T-helper 2 cell (primary cell): ENCODE measurements at regions not wholly inside any gene's neighbourhood (a gene's known extent, or its start where the extent isn't known, plus 50 kb on each side); places are given as distances from the start of the nearest gene placed in this dataset.

ENCODE experiments used
- DNase-seq, 5 experiments: peaks; one replicate each; pipeline versions ENCODE4 v3.0.0 to v3.0.0-alpha.2; 2012 to 2022

DNA sequence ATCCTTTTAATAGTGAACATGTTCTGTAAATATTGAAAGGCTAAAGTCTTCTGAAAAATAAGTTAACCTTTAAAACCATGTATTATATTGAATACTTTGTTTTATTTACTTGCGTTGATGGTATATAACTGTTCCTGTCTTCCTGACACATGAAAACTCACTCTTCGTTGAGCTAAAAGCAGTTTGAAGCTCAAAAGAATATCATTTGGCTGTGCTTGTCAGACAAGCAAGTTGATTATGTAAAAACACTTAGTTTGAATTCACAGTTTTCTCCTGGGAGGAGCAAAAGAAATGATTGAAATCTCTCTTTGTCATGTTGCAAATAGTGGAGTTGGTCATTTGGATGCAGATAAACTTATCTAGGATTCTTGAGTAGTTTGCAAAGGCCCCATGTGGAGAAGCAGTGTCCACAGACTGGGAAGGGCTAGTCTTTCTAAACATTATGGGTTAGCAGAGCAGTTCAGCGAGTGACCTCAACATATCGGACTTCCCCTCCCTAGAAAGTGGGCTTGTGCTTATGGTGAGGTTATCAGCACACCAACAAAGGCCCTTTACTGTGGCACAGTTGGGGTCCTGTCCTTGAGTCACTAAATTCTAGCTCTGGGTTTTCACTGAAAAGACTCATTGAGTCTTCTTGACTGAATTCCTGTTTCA, 290.4 kb downstream of the CSNK1G3 start:
- no peak for DNase-seq

DNA sequence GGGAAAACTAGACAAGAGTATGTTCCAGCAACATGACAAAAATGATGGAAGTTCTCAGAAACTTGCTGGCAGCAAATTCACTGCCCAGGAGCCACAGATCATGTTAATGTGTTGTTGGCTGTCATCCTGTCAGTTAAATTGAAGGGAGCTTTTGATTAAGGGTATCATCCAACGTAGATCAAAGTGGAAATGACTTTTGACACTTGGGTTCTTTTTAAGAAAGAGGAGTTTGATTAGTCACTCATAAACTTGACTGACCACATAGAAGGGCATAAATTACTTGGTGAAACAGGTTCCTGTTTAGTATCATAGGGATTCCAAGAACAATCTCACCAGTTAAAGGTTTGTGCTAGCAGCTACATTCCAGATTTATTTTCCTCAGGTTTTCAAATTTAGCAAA, 288.7 kb downstream of the CSNK1G3 start:
- no peak for DNase-seq

DNA sequence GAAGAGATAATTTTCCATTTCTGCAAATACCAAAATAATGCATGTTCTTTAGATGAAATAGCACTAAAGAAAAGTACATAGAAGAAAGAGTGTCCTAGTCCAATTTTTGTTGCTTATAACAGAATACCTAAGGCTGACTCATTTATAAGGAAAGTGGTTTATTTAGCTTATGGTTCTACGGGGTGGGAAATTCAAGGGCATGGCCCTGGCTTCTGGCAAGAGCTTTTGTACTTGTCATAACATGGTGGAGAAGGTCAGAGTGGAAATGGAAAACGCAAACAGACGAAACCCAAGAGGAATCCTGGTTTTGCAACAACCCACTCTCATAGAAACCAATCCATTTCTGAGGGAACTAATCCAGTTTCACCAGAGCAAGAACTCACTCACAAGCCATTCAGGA, 283.7 kb downstream of the CSNK1G3 start:
- no peak for DNase-seq

DNA sequence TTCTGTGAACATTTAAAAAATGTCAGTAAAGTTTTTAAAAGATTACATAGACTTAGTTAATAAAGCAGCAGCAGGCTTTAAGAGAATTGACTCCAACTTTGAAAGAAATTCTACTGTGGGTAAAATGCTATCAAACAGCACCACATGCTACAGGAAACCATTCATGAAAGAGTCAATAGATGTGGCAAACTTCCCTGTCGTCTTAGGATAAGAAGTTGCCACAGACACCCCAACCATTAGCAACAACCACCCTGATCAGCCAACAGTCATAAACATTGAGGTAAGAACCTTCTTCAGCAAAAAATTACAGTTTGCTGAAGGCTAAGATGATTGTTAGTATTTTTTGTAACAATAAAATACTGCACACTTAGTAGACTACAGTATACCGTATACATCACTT, 278.2 kb downstream of the CSNK1G3 start:
- DNase-seq = no peak

DNA sequence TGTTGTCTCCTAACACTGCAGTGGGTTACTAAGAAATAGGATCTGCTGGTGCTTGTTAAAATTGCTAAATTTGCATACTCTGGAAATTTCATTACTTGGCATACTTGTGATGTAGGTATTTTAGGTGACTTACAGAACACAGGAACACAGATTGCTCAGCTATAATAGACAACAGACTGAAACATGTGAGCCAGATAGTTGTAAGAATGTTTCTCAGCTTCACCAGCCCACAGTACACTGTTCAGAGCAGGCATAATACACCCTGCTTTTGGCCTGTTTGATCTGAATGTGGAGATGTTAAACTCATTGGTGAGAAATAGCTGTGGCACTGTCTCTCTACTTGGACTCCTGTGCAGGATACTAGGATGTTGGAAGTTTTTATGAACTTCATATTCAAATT, 275.7 kb downstream of the CSNK1G3 start:
- DNase-seq = no peak

DNA sequence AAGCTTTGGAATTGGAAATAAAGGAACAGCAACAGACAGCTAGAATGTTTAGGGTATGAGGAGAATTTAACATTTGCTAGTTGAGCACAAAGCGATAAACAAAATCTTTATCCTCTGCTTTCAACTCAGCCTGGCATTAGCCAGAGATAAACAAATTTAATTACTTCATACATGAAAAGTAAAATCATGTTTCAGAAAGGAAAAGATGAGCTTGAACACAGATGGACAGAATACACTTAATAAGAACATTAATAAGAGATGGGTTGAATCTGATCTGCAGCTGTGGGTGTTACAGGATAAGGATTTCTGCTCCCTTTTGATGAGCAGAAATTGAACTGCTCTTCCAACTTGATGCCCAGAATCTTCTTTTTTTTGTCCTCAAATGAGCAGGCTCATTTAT, 275.2 kb downstream of the CSNK1G3 start:
- DNase-seq = no peak

DNA sequence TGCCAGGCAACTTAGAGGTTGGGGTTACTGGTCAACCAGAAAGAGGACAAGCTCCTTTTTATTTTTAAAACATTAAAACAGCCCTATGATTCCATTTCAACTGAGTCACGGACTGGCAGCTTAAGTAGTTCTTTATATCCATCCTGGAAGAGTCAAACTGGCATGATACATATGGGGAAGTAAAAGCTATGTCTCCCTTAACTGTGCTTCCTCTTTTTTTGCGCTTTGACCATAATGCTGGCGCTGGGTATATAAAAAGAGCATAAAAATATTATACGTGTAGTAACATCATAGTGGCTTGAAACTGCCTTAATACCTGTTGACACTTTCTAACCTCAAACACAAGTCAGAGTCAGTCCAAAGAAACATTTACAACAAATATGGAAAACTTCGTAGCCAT, 274.4 kb downstream of the CSNK1G3 start:
- DNase-seq = no peak

DNA sequence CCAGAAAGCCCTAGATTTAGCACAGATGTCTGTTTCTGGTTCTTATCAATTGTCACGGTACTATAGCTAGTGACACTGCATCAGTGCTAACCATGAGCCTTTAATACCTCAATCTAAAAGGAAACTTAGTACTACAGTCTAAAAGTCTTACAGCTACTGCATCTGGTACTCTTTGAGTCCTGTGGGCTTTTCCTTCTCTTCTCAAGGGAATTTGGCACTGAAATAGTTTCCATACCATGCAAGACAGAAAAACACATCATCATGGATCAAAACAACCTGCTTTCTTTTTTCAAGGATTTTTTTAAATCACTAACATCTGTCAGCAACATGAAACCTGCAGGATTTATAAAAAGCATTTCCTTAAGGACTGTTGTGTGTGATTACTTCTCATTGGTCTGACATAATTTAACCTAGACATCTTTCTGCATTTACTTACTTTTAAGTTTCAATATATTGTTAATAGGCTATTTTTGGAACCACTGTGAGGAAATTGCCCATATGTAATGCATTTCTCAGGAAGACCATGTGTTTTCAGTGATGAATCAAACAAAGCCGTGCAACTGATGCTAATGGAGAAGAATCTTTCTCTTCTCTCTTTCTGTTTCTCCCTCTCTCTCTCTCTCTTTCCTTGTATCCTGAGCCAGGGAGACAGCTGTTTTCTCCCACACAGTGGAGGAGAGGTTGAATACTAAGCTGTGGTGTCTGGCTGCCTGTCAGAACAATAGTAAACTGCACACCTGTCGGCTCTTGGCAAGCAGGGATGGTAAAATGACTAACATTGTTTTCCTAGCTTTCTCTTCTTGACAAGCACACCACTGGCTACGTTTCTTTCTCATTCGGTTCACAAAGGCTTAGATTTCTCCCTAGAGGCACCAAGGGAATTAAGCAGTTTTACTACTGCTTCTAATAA, 273.4 kb downstream of the CSNK1G3 start:
- no peak for DNase-seq

DNA sequence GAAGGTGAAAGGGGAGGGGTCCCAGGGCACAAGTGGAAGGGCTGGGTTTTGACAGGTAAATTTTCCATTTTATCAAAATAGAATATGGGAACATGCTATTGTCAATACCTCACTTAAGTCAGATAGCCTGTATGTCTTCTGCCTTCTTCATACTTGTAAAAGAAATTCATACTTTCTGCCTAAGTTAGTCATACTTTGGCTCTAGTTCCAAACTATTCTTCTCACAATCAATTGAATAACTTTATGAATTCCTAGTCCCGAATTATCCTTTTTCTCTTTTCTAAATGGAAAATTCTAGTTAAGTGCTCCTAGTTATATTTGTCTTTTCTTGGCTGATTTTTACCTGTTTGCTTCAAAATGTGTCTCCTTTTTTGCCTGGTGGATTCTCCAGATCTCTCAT, 271.4 kb downstream of the CSNK1G3 start:
- DNase-seq = no peak

DNA sequence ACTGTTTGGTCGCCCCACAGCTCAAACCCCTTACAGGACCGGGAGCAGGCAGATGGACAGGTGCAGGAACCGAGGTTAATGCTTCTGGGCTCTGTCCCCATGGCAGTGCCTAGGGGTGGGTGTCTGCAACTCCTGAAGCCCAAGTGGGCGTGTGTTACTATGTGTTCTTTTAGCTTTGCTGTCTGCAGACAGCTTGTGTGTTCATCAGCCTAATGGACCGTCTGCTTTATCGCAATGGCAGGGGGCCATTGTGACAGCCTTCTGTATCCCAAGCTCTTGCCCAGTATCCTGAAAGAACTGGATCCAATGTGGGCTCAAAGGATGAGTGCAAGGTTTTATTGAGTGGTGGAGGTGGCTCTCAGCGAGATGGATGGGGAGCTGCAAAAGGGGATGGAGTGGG, 266.7 kb downstream of the CSNK1G3 start:
- no peak for DNase-seq

DNA sequence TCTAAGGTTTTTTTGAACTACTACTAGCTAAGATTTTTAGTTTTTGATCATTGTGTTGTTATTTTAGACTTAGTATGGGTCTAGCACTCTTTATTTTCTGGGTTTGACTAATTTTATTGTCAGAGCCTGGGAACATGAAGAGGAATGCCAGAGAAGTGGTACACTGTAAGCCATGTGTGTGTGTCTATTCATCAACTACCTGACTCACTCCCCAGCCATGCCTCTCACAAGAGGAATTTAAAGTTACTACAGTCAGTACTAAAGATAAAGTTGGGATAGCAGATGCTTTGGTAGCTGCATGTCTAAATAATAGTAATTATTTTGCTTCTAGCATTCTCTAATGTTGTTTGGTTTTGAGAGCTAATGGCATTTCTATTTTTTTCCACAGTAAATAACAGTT, 264.8 kb downstream of the CSNK1G3 start:
- DNase-seq = no peak

DNA sequence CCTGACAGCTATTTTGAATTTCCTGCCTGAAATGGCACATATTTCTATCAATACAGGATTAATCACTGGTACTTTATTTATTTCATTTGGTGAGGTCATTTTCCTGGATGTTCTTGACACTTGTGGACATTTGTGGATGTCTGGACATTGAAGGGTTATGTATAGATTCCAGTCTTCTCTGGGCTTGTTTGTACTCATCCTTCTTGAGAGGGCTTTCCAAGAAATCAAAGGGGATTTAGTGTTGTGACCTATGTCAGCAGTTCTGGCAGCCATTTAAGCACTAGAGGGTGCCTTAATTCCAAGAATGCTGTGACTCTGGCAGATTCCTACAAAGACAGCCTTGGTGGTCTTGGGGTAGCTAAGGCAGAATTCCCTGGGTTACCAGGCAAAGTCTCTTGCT, 259.7 kb downstream of the CSNK1G3 start:
- no peak for DNase-seq

DNA sequence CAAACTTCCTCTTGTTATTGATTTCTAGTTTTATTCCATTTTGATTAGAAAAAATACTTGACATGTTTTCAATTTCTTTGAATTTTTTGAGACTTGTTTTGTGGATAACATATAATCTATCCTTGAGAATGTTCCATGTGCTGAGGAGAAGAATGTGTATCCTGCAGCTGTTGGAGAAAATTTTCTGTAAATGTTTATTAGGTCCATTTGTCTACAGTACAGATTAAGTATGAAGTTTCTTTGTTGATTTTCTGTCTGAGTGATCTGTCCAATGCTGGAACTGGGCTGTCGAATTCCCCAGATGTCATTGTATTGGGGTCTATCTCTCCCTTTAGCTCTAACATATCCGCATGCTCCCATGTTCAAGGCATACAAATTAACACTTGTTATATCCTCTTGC, 251.2 kb downstream of the CSNK1G3 start:
- no peak for DNase-seq

DNA sequence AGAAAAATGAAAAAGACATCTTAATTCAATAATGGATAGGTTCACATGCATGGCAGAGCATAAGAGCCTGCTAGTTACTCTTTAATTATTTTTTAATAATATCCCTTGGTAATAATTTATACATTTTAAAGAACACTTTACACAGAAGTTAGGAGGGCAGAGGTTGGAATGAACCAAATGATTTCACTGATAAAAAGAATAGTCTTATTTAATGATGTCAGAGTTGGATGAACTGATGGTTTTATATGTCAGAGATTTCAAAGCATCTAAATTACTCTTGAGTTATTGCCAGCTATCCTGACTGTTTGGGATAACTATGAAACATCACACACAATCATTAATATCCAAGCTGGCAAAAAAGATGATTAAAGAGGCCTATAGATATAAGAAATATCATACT, 244.8 kb downstream of the CSNK1G3 start:
- DNase-seq = no peak

DNA sequence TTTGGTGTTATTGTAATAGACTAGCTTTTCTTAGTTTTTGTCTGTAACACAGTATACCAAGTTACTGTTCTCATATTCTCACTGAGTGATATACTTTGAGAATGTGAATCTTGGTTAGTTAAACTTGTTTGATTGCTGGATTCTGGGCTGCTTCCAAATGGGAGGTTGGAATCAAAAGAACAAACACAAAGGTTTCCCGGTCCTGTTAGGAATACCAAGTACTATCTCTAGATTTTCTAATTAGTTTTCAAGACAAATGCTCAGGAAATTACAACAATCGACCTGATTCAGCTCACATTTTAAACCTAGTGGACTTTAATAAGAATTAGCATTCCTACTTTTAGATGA, 244.3 kb downstream of the CSNK1G3 start:
- DNase-seq = no peak

DNA sequence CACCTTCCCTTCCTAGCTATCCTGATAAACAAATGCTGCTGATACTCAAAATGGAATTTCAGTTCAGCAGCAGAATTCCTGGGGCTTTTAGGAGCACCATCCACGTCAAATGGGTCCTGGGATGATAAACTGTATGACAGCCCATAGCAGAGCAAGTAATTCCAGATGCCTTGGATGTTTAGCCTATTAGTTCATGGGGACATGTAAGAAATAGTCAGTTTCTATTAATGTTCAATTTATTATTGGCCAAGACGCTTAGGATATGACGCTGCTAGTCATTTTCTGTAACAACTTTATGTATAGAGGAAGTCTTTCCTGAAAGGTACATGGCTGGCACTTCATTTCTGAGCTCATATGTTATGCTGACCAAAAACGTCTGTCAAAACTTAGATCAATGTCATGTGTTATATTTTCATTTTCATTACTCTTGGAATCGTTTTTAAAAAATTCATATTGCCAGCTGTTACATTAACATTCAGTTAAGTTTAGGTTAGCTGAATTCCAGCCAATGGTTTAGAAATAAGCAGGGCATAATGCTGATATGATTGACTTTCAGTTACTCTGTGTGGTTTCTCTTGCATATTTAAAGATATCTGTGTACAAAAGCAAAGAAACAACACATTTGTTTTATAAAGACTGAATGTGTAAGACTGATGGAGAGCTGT, 243.8 kb downstream of the CSNK1G3 start:
- DNase-seq = no peak

DNA sequence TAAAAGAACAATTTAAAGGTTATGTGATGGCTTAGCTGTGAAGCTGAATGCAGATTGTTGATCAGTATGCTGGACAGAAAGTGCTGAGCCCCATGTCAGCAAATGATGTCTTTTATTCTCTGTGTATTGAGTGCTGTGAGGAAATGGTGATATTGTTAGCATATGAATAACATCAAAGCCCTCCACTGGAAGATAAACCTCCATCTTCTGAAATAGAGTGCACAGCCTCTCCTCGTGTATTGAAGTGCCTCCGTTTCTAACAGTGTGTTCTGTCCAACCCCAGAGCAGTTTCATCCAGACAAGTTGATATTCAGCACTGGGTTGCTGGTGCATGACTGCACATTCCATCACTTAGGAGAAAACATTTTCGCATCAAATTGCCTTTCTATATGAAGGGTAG, 242.9 kb downstream of the CSNK1G3 start:
- DNase-seq = no peak

DNA sequence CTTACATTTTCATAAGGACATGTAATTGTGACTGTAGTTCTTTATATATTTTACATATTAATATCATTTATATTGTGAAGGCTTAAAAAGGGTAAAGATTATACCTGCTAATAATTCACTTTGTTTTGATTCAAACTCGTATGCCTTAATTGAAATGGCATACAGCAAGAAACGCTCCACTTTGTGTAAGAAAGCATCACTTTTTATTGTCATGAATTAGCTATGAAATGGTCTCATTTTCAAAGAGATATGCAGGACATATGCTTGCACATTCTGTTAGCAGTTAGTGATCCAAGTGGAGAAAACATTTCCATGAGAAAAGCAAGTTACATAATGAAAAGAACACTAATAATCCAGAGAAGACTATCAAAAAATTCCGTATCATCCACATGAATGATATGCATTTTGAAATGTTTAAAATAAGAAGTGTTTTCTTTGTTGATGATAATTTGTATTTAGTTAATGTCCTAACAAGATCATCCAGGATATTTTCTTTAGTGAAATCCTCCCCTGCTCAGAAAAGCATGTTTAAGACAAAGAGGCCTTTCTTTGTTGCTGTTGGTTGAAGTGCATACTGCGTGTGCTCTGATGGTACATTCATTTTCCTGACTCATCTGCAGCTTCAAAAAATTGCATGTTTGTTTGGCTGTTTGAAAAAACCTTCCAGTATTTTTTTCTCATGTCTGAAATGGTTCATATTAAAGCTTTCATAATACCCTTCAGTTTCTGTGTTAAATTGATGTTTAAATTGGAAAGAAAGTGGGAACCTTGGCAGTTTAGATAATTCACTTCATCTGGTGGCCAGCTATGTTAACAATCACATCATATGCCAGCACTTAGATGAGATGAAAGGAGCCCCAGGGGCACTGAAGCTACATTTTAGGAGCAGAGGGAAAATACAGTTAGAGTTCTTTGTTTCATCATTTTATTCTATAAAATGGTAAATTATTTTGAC, 242.2 kb downstream of the CSNK1G3 start:
- no peak for DNase-seq

DNA sequence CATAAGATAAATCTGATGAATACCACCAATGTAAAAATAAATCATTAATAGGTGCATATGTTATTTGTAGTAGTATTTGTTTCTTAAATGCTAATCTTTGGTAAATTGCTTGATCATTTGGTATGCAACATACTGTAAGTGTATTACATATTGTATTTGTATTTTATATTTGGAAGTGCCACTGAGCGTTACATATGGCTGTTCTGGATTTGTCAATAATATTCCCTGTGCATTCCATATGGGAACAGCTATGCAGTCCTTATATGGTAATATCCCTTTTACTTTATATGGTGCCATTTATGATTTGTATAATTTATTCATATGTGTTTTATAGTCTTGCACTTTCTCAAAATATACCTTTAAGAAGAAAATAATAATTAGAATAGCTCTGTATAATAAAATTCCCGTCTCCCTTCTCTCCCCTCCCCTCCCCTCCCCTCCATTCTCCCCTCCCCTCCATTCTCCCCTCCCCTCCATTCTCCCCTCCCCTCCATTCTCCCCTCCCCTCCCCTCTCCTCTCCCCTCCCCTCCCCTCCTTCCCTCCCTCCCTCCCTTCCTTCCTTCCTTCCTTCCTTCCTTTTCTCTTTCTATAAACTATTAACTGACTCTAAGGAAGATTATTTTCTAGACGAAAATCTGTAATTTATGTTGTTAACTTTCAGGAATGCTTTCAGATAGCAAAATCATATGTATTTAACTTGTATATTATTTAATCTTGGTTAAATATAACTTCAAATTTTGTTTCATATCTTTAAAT, 241.4 kb downstream of the CSNK1G3 start:
- no peak for DNase-seq

DNA sequence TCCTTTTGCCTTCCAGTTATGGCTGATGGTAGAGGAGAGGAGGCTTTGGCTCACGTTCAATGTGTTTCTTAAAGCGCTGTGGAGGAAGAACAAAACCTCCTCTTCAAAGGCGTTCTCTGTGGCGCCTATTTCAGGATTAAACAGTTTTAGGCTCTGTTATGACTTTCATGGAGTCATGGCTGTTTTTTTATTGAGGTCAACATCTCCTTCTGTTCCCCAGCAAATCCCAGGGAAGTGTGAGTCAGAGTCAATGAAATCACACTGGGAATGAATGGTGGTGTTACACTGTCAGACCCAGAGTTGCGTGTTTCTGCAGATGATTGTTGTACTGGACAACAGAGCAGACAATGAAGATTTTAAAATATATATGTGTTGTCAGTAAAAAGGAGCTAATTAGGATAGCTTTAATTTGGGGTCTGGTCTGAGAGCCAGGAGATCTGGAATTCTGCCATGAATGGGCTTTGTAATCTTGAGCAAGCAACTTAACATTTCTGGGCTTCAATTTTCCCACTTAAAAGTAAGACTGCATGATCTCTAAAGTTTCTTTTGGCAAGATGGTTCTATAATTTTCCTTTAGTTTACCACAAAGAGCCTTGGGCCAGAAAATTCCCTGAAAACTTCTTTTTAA, 240.7 kb downstream of the CSNK1G3 start:
- DNase-seq = no peak

DNA sequence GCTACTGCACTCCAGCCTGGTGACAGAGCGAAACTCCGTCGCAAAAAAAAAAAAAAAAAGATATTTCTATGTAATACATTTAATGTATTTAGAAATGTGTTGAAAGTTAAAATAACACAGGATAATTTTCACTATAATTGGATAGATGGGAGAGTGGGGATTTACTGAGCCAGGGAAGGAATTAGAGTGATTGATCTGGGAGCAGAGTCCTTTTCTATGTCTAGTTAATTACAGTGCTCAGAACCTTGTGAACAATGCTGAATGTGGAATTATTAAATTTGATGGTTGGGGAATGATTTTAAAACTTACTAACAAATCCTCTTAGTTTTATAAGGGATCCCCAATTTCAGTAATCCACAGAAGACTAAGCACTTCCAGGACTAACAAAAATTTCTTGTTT, 239.7 kb downstream of the CSNK1G3 start:
- no peak for DNase-seq

DNA sequence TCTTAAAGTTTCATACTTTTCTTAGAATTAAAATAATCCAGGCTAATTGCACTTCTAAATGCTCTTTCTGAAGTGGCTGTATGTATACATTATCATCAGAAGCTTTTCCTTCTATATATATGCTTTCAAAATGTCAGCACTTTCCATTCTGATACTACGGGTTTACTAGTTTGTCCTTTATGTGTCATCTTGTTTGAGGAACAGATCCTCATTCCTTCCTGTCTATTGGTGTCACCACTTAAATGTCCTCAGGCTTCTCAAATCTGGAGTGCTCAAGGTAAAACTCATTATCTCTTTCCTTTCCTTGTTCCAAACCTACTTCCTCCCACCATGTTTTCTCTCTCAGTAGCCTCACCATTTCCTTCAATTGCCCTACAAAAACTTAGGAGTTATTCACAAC, 236.3 kb downstream of the CSNK1G3 start:
- no peak for DNase-seq
